Chondrocyte (in vitro differentiated cells): ENCODE measurements at regions not wholly inside any gene's neighbourhood (a gene's known extent, or its start where the extent isn't known, plus 50 kb on each side); places are given as distances from the start of the nearest gene placed in this dataset.

Source experiments
- DNase-seq: peaks from one replicate; pipeline ENCODE4 v3.0.0; 2021; ENCODE audit warnings: mixed read lengths, low spot score
- H3K27ac Mint-ChIP-seq: one replicate; pipeline ENCODE4 v1.8.0; 2021; ENCODE audit warnings: mild to moderate bottlenecking, moderate library complexity, mixed read lengths; ENCODE audit not compliant: unreplicated experiment
- H3K27me3 Mint-ChIP-seq: 2 replicates; pipeline ENCODE4 v1.8.0; 2021; ENCODE audit warnings: low read depth, mixed read lengths
- H3K36me3 Mint-ChIP-seq: 2 replicates; pipeline ENCODE4 v1.8.0; 2021; ENCODE audit warnings: low read depth, mixed read lengths
- H3K4me1 Mint-ChIP-seq: 2 replicates; pipeline ENCODE4 v1.8.0; 2021; ENCODE audit warnings: low read depth, mild to moderate bottlenecking, mixed read lengths
- H3K4me3 Mint-ChIP-seq: one replicate; pipeline ENCODE4 v1.8.0; 2021; ENCODE audit warnings: mild to moderate bottlenecking, moderate library complexity, mixed read lengths; ENCODE audit not compliant: unreplicated experiment
- H3K9me3 Mint-ChIP-seq: 2 replicates; pipeline ENCODE4 v1.8.0; 2021; ENCODE audit warnings: low read depth, mixed read lengths
- TF ChIP-seq, protein P1 (sequence below): fragments of 200-600 bp; sonication (generic); IDR thresholded peaks from 2 replicates; pipeline ENCODE4 v1.5.0; 2021; ENCODE audit warnings: antibody characterized with exemption, mild to moderate bottlenecking, moderate library complexity

DNA sequence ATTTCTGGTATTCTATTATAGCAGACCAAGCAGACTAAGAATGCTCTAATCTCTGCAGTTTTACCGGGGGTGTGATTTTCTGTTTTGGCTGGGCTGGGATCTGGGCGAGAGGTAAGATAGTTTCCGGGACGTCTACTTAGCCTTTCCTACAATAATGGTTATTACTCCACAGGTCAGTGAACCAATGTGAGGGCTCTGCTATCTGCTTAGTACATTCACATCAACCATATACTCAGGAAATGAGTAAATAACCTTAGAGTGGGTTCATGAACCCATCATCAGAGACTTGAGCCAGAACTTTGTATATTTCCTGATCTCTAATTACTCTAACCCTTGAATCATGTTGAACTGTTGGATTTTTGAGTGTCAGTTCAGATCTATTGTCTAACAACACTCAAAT is 90.1 kb upstream of the NOL4 start:
- Mint-ChIP-seq H3K4me1 (no peaks in the 10 kb centered on the region), H3K27me3 (peaks cover 14% of the 10 kb centered on the region), H3K9me3 (no peaks in the 10 kb centered on the region), H3K27ac (no peak overlapping the region), H3K4me3 (no peak overlapping the region), H3K36me3 (no peaks in the 10 kb centered on the region)
- TF ChIP-seq, protein P1, sequence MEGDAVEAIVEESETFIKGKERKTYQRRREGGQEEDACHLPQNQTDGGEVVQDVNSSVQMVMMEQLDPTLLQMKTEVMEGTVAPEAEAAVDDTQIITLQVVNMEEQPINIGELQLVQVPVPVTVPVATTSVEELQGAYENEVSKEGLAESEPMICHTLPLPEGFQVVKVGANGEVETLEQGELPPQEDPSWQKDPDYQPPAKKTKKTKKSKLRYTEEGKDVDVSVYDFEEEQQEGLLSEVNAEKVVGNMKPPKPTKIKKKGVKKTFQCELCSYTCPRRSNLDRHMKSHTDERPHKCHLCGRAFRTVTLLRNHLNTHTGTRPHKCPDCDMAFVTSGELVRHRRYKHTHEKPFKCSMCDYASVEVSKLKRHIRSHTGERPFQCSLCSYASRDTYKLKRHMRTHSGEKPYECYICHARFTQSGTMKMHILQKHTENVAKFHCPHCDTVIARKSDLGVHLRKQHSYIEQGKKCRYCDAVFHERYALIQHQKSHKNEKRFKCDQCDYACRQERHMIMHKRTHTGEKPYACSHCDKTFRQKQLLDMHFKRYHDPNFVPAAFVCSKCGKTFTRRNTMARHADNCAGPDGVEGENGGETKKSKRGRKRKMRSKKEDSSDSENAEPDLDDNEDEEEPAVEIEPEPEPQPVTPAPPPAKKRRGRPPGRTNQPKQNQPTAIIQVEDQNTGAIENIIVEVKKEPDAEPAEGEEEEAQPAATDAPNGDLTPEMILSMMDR = no peak
- no peak for DNase-seq

DNA sequence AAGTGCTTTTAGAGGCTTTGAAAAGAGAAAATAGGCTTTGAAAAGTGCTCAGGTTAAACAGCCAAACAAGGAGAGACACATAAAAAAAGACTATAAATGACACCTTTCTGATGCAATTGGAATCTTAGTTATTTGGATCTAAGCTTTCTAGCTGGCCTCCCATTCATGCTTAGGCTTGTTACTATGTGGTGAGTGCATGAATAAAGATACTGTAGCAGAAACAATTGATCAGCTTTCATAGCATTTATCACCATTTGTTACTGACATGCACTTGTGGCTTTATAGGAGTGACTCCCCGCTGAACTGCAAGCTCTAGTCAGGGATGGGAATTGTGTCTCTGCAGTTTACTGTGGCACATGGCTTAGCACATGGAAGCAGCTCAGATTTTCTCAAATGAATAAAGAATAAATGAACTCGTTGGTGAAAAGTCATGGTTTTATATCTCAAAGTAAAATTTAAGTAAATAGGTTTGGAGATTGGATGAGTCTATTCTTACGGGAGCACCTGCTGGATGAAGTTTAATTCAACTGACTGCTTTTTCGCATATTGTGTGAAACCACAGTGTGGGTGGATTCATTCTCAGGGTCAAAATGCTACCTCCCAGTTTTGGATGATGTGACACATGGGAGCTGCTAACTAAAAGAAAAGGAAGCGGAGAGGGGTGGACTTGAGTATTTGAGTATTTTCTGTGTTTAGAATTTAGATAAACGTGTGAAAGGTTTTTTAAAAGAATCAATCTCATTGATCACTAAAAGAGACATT is 91.1 kb upstream of the NOL4 start:
- no peaks in the 10 kb centered on the region for H3K4me1 Mint-ChIP-seq
- DNase-seq = no peak
- no peak overlapping the region for H3K27ac Mint-ChIP-seq
- TF ChIP-seq, protein P1 = no peak
- no peak overlapping the region for H3K4me3 Mint-ChIP-seq
- peaks cover 14% of the 10 kb centered on the region for H3K27me3 Mint-ChIP-seq
- H3K36me3 Mint-ChIP-seq = no peaks in the 10 kb centered on the region
- no peaks in the 10 kb centered on the region for H3K9me3 Mint-ChIP-seq

DNA sequence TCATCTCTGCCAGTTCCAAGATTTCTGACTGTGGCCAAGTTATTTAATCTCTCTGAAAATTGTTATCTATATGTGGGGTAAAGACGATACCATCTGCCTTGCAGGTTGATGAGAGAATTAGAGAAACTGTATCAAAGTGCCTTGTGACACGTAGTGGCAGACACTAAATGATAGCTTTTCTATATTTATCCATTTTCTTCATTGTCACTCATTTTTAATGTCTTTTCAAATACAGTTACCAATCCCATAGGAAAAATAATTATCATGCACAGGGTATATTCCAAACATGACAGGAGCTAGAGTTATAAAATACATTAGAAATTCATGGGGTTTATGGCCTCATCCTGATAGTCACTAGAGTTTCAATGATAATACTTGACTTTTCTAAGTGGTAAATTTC is 95.6 kb upstream of the NOL4 start:
- no peak for DNase-seq
- TF ChIP-seq, protein P1 = no peak
- Mint-ChIP-seq H3K27ac (no peak overlapping the region), H3K4me3 (no peak overlapping the region), H3K9me3 (no peaks in the 10 kb centered on the region), H3K4me1 (peaks cover 6% of the 10 kb centered on the region), H3K27me3 (peaks cover 5% of the 10 kb centered on the region), H3K36me3 (no peaks in the 10 kb centered on the region)

DNA sequence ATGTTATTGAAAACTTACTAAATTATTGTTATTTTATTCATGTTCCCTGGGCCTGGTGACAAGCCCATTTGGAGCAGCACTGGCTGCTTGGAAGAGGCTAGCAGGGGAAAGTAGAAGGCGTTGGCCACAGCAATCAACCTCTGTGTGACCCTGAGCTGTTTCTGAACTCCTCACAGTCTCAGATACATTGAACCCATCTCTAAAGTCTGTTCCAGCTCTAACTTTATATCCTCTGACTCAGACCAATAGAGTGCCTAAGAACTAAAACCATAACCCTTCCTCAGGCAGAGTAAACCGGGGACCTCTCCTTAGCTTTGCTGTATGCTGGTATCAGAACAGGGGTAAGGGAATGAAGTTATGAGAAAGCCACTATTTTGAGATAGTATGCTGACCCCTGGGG is 96.4 kb upstream of the NOL4 start:
- no peaks in the 10 kb centered on the region for H3K36me3 Mint-ChIP-seq
- DNase-seq = no peak
- TF ChIP-seq, protein P1 = no peak
- no peak overlapping the region for H3K27ac Mint-ChIP-seq
- H3K4me3 Mint-ChIP-seq = no peak overlapping the region
- H3K4me1 Mint-ChIP-seq = peaks cover 6% of the 10 kb centered on the region
- H3K9me3 Mint-ChIP-seq = peaks cover 2% of the 10 kb centered on the region
- peaks cover 1% of the 10 kb centered on the region for H3K27me3 Mint-ChIP-seq

DNA sequence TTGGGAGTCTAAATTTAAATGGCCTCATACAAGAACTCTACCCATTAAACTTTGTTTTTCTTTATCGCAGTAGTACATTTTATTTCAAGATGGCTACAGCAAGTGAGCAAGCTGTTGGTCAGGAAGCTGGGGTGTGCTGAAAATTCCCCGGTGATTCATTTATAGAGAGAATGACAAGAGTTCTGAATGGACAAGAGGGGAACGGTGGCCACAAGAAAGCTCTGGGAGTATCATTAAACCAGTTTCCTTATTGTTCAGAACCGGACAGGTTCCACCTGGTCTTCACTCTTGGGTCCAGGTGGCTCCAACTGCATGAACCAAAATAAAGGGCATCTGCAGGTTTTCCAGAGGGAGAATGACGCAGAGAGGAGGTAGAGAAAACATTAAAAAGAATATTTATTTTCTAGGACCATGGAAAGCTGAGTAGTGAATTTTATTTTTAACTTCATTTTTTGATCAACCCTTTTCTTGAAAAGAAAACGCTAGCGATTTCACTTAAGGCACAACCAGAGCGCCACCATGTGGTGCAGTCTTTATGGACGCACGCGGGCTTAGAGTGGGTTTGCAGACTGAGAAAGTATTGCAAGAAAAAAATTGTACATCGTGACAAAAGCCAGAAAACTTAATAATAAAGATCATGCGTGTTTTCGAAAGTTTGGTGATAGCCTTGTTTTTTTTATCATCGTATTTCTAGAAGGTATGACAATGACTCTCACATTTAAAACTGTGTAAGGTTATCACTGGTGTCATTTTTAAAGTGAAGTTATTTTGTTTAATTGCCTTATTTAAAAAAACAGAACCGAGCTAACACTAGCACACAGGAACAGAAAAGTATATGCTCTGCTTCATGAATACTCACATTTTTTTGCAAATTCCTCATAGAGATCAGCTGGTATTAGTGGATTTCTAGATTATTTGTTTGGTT is 97.9 kb upstream of the NOL4 start:
- Mint-ChIP-seq H3K27ac (no peak overlapping the region), H3K27me3 (no peaks in the 10 kb centered on the region), H3K9me3 (peaks cover 11% of the 10 kb centered on the region), H3K36me3 (peaks cover 5% of the 10 kb centered on the region), H3K4me1 (peaks cover 6% of the 10 kb centered on the region), H3K4me3 (no peak overlapping the region)
- TF ChIP-seq, protein P1 = peak; percentile 95
- no peak for DNase-seq
